Hematopoietic multipotent progenitor cell (in vitro differentiated cells): ENCODE measurements at regions not wholly inside any gene's neighbourhood (a gene's known extent, or its start where the extent isn't known, plus 50 kb on each side); places are given as distances from the start of the nearest gene placed in this dataset.
"Not testable (repeated sequence)": the region's sequence is repeated elsewhere in the genome, so short reads cannot be mapped to it uniquely, and the experiment has no call there.

ENCODE experiments used
- DNase-seq, 3 donors: peaks; one replicate each; pipeline ENCODE4 v3.0.0-alpha.2; 2011 to 2015; ENCODE audit warnings: low read depth in 2 of 3, low spot score in 2 of 3

GRCh38 chr18:47729356-47729755 is 201.1 kb downstream of the SMAD2 start:
- DNase-seq: no peak

- DNase-seq: no peak
Measured at GRCh38 chr18:47728921-47729320, 201.5 kb downstream of the SMAD2 start.

- no peak for DNase-seq
Measured at GRCh38 chr18:47727409-47727808, 203.1 kb downstream of the SMAD2 start.

GRCh38 chr18:47726550-47726949 is 203.9 kb downstream of the SMAD2 start:
- no peak for DNase-seq

GRCh38 chr18:47725656-47726055 is 204.8 kb downstream of the SMAD2 start:
- DNase-seq: no peak

GRCh38 chr18:47724186-47724975 is 206.1 kb downstream of the SMAD2 start:
- DNase-seq: no peak

- no peak for DNase-seq
Measured at GRCh38 chr18:47721876-47722275, 208.6 kb downstream of the SMAD2 start.

GRCh38 chr18:47720741-47721140 is 209.7 kb downstream of the SMAD2 start:
- DNase-seq: no peak

GRCh38 chr18:47719096-47719780 is 211.2 kb downstream of the SMAD2 start:
- DNase-seq: no peak

- no peak for DNase-seq
Measured at GRCh38 chr18:47718646-47719045, 211.8 kb downstream of the SMAD2 start.

GRCh38 chr18:47717257-47717656 is 213.2 kb downstream of the SMAD2 start:
- no peak for DNase-seq

GRCh38 chr18:47716632-47717185 is 213.8 kb downstream of the SMAD2 start:
- DNase-seq: no peak

GRCh38 chr18:47710451-47710850 is 220.0 kb downstream of the SMAD2 start:
- no peak for DNase-seq

GRCh38 chr18:47709556-47709955 is 220.9 kb downstream of the SMAD2 start:
- DNase-seq: no peak

GRCh38 chr18:47708206-47708605 is 222.3 kb downstream of the SMAD2 start:
- no peak for DNase-seq

GRCh38 chr18:47701134-47701533 is 229.3 kb downstream of the SMAD2 start:
- no peak for DNase-seq

GRCh38 chr18:47696870-47697269 is 233.6 kb downstream of the SMAD2 start:
- DNase-seq: no peak

- DNase-seq: no peak
Measured at GRCh38 chr18:47691611-47692010, 238.8 kb downstream of the SMAD2 start.

- not testable (repeated sequence) for DNase-seq
Measured at GRCh38 chr18:47690778-47691177, 239.7 kb downstream of the SMAD2 start.

- no peak for DNase-seq
Measured at GRCh38 chr18:47689371-47689770, 241.1 kb downstream of the SMAD2 start.

- no peak for DNase-seq
Measured at GRCh38 chr18:47686806-47687205, 243.7 kb downstream of the SMAD2 start.

GRCh38 chr18:47683774-47684173 is 246.7 kb downstream of the SMAD2 start:
- no peak for DNase-seq
